Natural killer cell (primary cell): ENCODE measurements at regions not wholly inside any gene's neighbourhood (a gene's known extent, or its start where the extent isn't known, plus 50 kb on each side); places are given as distances from the start of the nearest gene placed in this dataset.

Experiments used
- ATAC-seq, 3 donors: fragments of 150-1000 bp in 2 of 3; fragments of 200-7000 bp in 1 of 3; cut with Tn5 transposase; 1 replicate in 1 of 3; 2 replicates in 2 of 3; pipeline ENCODE4 v1.10.0; 2021; ENCODE audit warnings: mild to moderate bottlenecking in 2 of 3, moderate library complexity in 2 of 3
- DNase-seq, 2 donors: peaks; one replicate each; pipeline versions ENCODE4 v3.0.0 to v3.0.0-alpha.2; 2013 to 2021; ENCODE audit warnings: mixed read lengths in 1 of 2
- H3K27ac ChIP-seq: one replicate; pipeline ENCODE4 v1.5.1; 2013; ENCODE audit warnings: mild to moderate bottlenecking, low read length
- H3K27me3 ChIP-seq: one replicate; pipeline ENCODE4 v1.6.1; 2013; ENCODE audit warnings: low read length; ENCODE audit not compliant: control insufficient read depth, insufficient read depth
- H3K36me3 ChIP-seq: one replicate; pipeline ENCODE4 v1.6.1; 2013; ENCODE audit warnings: low read length; ENCODE audit not compliant: control insufficient read depth, insufficient read depth
- H3K4me1 ChIP-seq: one replicate; pipeline ENCODE4 v1.6.1; 2013; ENCODE audit warnings: low read length; ENCODE audit not compliant: control insufficient read depth, insufficient read depth
- H3K4me3 ChIP-seq: one replicate; pipeline ENCODE4 v1.5.1; 2013; ENCODE audit warnings: low read length
- H3K9me3 ChIP-seq: one replicate; pipeline ENCODE4 v1.6.1; 2013; ENCODE audit warnings: low read length; ENCODE audit not compliant: control insufficient read depth, insufficient read depth
- H3K27ac Mint-ChIP-seq, 2 donors: one replicate each; pipeline ENCODE4 v1.8.0; 2022; ENCODE audit warnings: mild to moderate bottlenecking in 2 of 2, mixed read lengths in 2 of 2, moderate library complexity in 1 of 2
- H3K27me3 Mint-ChIP-seq, 2 donors: one replicate each; pipeline ENCODE4 v1.8.0; 2022; ENCODE audit warnings: low read depth in 2 of 2, mixed read lengths in 2 of 2
- H3K36me3 Mint-ChIP-seq: one replicate; pipeline ENCODE4 v1.8.0; 2022; ENCODE audit warnings: mixed read lengths
- H3K4me1 Mint-ChIP-seq, 2 donors: one replicate each; pipeline ENCODE4 v1.8.0; 2022; ENCODE audit warnings: mixed read lengths in 2 of 2
- H3K4me3 Mint-ChIP-seq: one replicate; pipeline ENCODE4 v1.8.0; 2022; ENCODE audit warnings: mild to moderate bottlenecking, moderate library complexity, mixed read lengths
- H3K9me3 Mint-ChIP-seq, 2 donors: one replicate each; pipeline ENCODE4 v1.8.0; 2022; ENCODE audit warnings: mixed read lengths in 2 of 2
- WGBS: methylation state at CpG from one replicate; pipeline ENCODE4 v1.1.7; 2013; ENCODE audit warnings: missing lambda C conversion rate; ENCODE audit not compliant: insufficient coverage; 5-methylcytosine and 5-hydroxymethylcytosine counted together
- intact Hi-C: fragments of 100-400 bp; cut with micrococcal nuclease; formaldehyde crosslinking; loops from one replicate; pipeline ENCODE4 v1.14.2; 2022
- TF ChIP-seq, protein P1 (sequence below): fragments of 200-600 bp; IDR thresholded peaks from one replicate; pipeline ENCODE4 v1.8.0; 2022; ENCODE audit warnings: antibody characterized with exemption

DNA sequence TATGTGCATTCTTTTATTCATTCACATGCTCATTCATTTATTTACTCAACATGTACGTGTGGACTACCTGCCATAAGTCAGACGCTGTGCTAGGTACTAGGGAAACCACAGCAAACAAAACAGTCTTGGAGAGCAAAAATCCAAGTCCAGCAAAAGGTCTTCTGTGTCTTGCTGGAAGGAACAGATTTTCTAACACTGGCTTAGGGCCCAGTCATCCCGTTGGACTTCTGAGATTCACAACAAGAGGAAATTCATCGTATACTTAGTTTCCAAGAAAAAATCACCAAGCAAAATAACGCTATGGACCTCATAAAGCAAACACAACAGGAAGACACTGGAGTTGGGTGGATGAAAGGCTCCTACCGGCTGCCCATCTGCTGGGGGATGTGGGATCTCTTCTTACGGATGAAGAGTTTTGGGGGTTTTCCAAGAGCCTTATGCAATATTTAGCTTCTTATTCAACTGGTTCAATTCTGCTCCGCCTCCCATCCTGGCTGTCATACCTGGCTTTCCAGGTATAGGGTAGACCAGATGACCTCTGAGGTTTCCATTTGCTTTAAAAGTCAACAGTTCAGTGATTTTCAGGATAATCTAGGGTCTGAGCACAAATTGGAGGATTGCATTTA, 262.7 kb downstream of the HAUS1 start:
- Histone ChIP-seq H3K36me3 (no peaks in the 10 kb centered on the region), H3K9me3 (no peaks in the 10 kb centered on the region), H3K27ac (no peak overlapping the region), H3K4me1 (peaks cover 4% of the 10 kb centered on the region), H3K4me3 (no peak overlapping the region), H3K27me3 (no peaks in the 10 kb centered on the region)
- Mint-ChIP-seq H3K27ac (peak overlapping the region in 1 of 2 donors; percentile 43), H3K9me3 (no peaks in the 10 kb centered on the region), H3K36me3 (no peaks in the 10 kb centered on the region), H3K4me1 (peaks cover 71 to 74% of the 10 kb centered on the region in 2 donors), H3K4me3 (no peak overlapping the region), H3K27me3 (no peaks in the 10 kb centered on the region)
- ATAC-seq (no peak), DNase-seq (no peak)
- intact Hi-C loops, result no loop called here
- 96% methylated on average over 8 of the region's 8 CpGs for WGBS
- TF ChIP-seq, protein P1, sequence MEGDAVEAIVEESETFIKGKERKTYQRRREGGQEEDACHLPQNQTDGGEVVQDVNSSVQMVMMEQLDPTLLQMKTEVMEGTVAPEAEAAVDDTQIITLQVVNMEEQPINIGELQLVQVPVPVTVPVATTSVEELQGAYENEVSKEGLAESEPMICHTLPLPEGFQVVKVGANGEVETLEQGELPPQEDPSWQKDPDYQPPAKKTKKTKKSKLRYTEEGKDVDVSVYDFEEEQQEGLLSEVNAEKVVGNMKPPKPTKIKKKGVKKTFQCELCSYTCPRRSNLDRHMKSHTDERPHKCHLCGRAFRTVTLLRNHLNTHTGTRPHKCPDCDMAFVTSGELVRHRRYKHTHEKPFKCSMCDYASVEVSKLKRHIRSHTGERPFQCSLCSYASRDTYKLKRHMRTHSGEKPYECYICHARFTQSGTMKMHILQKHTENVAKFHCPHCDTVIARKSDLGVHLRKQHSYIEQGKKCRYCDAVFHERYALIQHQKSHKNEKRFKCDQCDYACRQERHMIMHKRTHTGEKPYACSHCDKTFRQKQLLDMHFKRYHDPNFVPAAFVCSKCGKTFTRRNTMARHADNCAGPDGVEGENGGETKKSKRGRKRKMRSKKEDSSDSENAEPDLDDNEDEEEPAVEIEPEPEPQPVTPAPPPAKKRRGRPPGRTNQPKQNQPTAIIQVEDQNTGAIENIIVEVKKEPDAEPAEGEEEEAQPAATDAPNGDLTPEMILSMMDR, result no peak

DNA sequence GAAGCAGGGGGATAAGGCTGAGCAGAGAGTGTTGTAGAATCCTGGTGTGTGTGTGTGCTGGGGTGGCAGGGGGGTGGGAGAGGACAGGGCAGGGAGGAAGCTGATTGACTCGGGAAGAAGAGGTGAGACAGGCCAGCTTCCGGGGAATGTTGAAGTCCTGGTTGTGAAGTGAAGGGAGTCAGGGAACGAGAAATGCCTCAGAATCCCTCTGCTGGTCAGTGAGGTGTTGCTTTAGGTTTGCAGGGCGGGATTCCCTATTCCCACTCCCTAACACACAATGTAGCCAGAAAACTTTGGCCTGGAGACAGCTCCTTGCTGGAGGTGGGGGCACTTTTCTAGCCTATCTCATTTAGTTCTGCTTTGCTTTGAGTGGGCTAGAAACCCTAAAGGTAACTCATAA, 265.1 kb downstream of the HAUS1 start:
- no peaks in the 10 kb centered on the region for H3K9me3 ChIP-seq
- Mint-ChIP-seq H3K36me3 (no peaks in the 10 kb centered on the region), H3K4me3 (no peak overlapping the region), H3K27me3 (no peaks in the 10 kb centered on the region), H3K27ac (peak overlapping the region in 1 of 2 donors; percentile 62), H3K4me1 (peaks cover 80 to 91% of the 10 kb centered on the region in 2 donors), H3K9me3 (no peaks in the 10 kb centered on the region)
- WGBS, result 96% methylated on average over 4 of the region's 4 CpGs
- no peak for DNase-seq
- intact Hi-C loops, result no loop called here
- no peak overlapping the region for H3K27ac ChIP-seq
- TF ChIP-seq, protein P1, result no peak
- H3K4me1 ChIP-seq, result peaks cover 13% of the 10 kb centered on the region
- H3K27me3 ChIP-seq, result no peaks in the 10 kb centered on the region
- H3K4me3 ChIP-seq, result no peak overlapping the region
- H3K36me3 ChIP-seq, result no peaks in the 10 kb centered on the region
- ATAC-seq, result no peak

DNA sequence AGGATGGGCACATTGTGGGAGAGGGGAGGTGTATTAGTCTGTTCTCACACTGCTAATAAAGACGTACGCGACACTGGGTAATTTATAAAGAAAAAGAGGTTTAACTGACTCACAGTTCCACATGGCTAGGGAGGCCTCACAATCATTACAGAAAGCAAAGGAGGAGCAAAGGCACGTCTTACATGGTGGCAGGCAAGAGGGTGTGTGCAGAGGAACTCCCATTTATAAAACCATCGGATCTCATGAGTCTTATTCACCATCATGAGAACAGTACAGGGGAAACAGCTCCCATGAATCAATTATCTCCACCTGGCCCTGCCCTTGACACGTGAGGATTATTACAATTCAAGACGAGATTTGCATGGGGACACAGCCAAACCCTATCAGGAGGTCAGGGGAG, 266.7 kb downstream of the HAUS1 start:
- no peaks in the 10 kb centered on the region for H3K27me3 ChIP-seq
- ATAC-seq (no peak), DNase-seq (no peak)
- Mint-ChIP-seq H3K9me3 (no peaks in the 10 kb centered on the region), H3K36me3 (no peaks in the 10 kb centered on the region), H3K27me3 (no peaks in the 10 kb centered on the region), H3K4me3 (no peak overlapping the region), H3K4me1 (peaks cover 77 to 92% of the 10 kb centered on the region in 2 donors), H3K27ac (peak overlapping the region in 1 of 2 donors; percentile 73)
- H3K9me3 ChIP-seq, result no peaks in the 10 kb centered on the region
- H3K36me3 ChIP-seq, result no peaks in the 10 kb centered on the region
- peaks cover 18% of the 10 kb centered on the region for H3K4me1 ChIP-seq
- H3K4me3 ChIP-seq, result no peak overlapping the region
- H3K27ac ChIP-seq, result no peak overlapping the region
- intact Hi-C loops, result no loop called here
- TF ChIP-seq, protein P1, result no peak
- 92% methylated on average over 7 of the region's 7 CpGs for WGBS

DNA sequence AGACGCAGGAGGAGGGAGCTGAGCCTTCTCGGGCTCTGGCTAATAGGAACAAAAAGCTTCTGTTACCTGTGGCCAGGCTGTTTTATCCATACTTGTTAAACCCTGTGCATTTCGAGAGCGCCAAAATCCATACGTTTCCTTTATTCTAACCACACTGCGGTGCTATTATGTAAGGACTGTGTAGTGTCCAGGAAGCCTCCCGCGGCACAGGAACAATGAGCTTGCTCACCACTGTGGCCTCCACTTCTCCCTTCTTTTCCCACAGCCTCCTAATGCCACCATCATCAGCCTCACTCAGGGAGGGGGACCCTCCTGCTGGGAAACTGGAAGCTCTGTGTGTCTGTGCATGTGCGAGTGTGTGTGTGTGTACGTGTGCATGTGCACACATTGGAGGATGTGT, 268.5 kb downstream of the HAUS1 start:
- Histone ChIP-seq H3K27ac (no peak overlapping the region), H3K4me3 (no peak overlapping the region), H3K27me3 (no peaks in the 10 kb centered on the region), H3K4me1 (peaks cover 23% of the 10 kb centered on the region), H3K36me3 (no peaks in the 10 kb centered on the region), H3K9me3 (no peaks in the 10 kb centered on the region)
- no peak for ATAC-seq
- H3K27ac Mint-ChIP-seq, result peak overlapping the region; percentile 70 to 73
- peaks cover 77 to 90% of the 10 kb centered on the region in 2 donors for H3K4me1 Mint-ChIP-seq
- H3K4me3 Mint-ChIP-seq, result no peak overlapping the region
- intact Hi-C loops, result no loop called here
- TF ChIP-seq, protein P1, result no peak
- 49% methylated on average over 8 of the region's 10 CpGs for WGBS
- no peaks in the 10 kb centered on the region for H3K9me3 Mint-ChIP-seq
- H3K36me3 Mint-ChIP-seq, result no peaks in the 10 kb centered on the region
- no peak for DNase-seq
- no peaks in the 10 kb centered on the region for H3K27me3 Mint-ChIP-seq
